Cardiac muscle cell (in vitro differentiated cells and primary cell): ENCODE measurements at regions not wholly inside any gene's neighbourhood (a gene's known extent, or its start where the extent isn't known, plus 50 kb on each side); places are given as distances from the start of the nearest gene placed in this dataset.

ENCODE experiments used
- DNase-seq, 2 donors: peaks; one replicate each; pipeline versions ENCODE4 v3.0.0 to v3.0.0-alpha.2; 2010 to 2017; ENCODE audit warnings: low read depth in 1 of 2, low spot score in 1 of 2
- H3K27ac ChIP-seq: fragments of 200-600 bp; sonication (generic); 2 replicates; pipeline ENCODE4 v1.5.1; 2016
- H3K27me3 ChIP-seq: fragments of 200-600 bp; sonication (generic); 2 replicates; pipeline ENCODE4 v1.6.0; 2016; ENCODE audit warnings: control low read depth
- H3K36me3 ChIP-seq: fragments of 200-600 bp; sonication (generic); 2 replicates; pipeline ENCODE4 v1.5.1; 2016; ENCODE audit warnings: control low read depth
- H3K4me1 ChIP-seq: fragments of 200-600 bp; sonication (generic); 2 replicates; pipeline ENCODE4 v1.8.1; 2017; ENCODE audit warnings: low read depth, mild to moderate bottlenecking, mixed run types
- H3K4me3 ChIP-seq: fragments of 200-600 bp; sonication (generic); 2 replicates; pipeline ENCODE4 v1.5.1; 2016; ENCODE audit warnings: mild to moderate bottlenecking
- H3K9me3 ChIP-seq: fragments of 200-600 bp; sonication (generic); 2 replicates; pipeline ENCODE4 v1.5.1; 2017; ENCODE audit warnings: low read depth, mild to moderate bottlenecking, control low read depth
- CTCF ChIP-seq: IDR thresholded peaks from 2 replicates; pipeline ENCODE4 v1.5.1; 2012; ENCODE audit warnings: low read depth, mild to moderate bottlenecking, low read length

- no peak overlapping the region for H3K27ac ChIP-seq
- no peaks in the 10 kb centered on the region for H3K9me3 ChIP-seq
- H3K36me3 ChIP-seq, result no peaks in the 10 kb centered on the region
Observed at GRCh38 chr2:19799881-19800780, 101.7 kb downstream of the TTC32 start.

GRCh38 chr2:19797871-19798270 lies 103.9 kb downstream of the TTC32 start:
- H3K4me1 ChIP-seq, result peaks cover 24% of the 10 kb centered on the region
- peak in 1 of 2 donors; percentile 28 for DNase-seq
- TF ChIP-seq CTCF, result no peak
- no peak overlapping the region for H3K27ac ChIP-seq
- no peaks in the 10 kb centered on the region for H3K9me3 ChIP-seq
- H3K4me3 ChIP-seq, result no peak overlapping the region
- H3K36me3 ChIP-seq, result no peaks in the 10 kb centered on the region
- H3K27me3 ChIP-seq, result no peaks in the 10 kb centered on the region

More at GRCh38 chr2:19799881-19800780, 101.7 kb downstream of the TTC32 start:
- no peaks in the 10 kb centered on the region for H3K27me3 ChIP-seq
- peaks cover 13% of the 10 kb centered on the region for H3K4me1 ChIP-seq
- peak in 1 of 2 donors; percentile 33 for DNase-seq
- no peak overlapping the region for H3K4me3 ChIP-seq
- TF ChIP-seq CTCF, result no peak

- Histone ChIP-seq H3K27me3 (no peaks in the 10 kb centered on the region), H3K9me3 (no peaks in the 10 kb centered on the region), H3K4me3 (no peak overlapping the region), H3K27ac (no peak overlapping the region), H3K36me3 (no peaks in the 10 kb centered on the region), H3K4me1 (peaks cover 25% of the 10 kb centered on the region)
- DNase-seq, result no peak
- no peak for TF ChIP-seq CTCF
Observed at GRCh38 chr2:19797243-19797810, 104.5 kb downstream of the TTC32 start.

GRCh38 chr2:19796035-19796695 lies 105.6 kb downstream of the TTC32 start:
- no peaks in the 10 kb centered on the region for H3K36me3 ChIP-seq
- DNase-seq, result peak in 1 of 2 donors; percentile 66
- H3K4me3 ChIP-seq, result no peak overlapping the region
- no peaks in the 10 kb centered on the region for H3K27me3 ChIP-seq
- no peaks in the 10 kb centered on the region for H3K9me3 ChIP-seq
- peaks cover 20% of the 10 kb centered on the region for H3K4me1 ChIP-seq
- TF ChIP-seq CTCF, result no peak
- H3K27ac ChIP-seq, result no peak overlapping the region

GRCh38 chr2:19793132-19793750 lies 108.5 kb downstream of the TTC32 start:
- Histone ChIP-seq H3K9me3 (no peaks in the 10 kb centered on the region), H3K4me3 (no peak overlapping the region), H3K36me3 (no peaks in the 10 kb centered on the region), H3K27ac (peak overlapping the region; percentile 26), H3K4me1 (peaks cover 12% of the 10 kb centered on the region), H3K27me3 (no peaks in the 10 kb centered on the region)
- no peak for TF ChIP-seq CTCF
- peak in 1 of 2 donors; percentile 14 for DNase-seq
